Vagina (tissue), 2 donors: ENCODE measurements at regions not wholly inside any gene's neighbourhood (a gene's known extent, or its start where the extent isn't known, plus 50 kb on each side); places are given as distances from the start of the nearest gene placed in this dataset.

Experiments used
- DNase-seq, 2 donors: peaks; one replicate each; pipeline ENCODE4 v3.0.0-alpha.2; 2017; ENCODE audit errors: extremely low spot score in 2 of 2
- H3K27ac ChIP-seq: fragments of 200-600 bp; sonication (generic); one replicate; pipeline ENCODE4 v1.5.1; 2019
- H3K27me3 ChIP-seq: fragments of 200-600 bp; sonication (generic); one replicate; pipeline ENCODE4 v1.5.1; 2019
- H3K36me3 ChIP-seq, 2 donors: fragments of 200-600 bp; sonication (generic); one replicate each; pipeline ENCODE4 v1.5.1; 2017 to 2019
- H3K4me1 ChIP-seq: fragments of 200-600 bp; sonication (generic); one replicate; pipeline ENCODE4 v1.5.1; 2019
- H3K4me3 ChIP-seq, 2 donors: fragments of 200-600 bp; sonication (generic); 1 replicate in 1 of 2; 2 replicates in 1 of 2; pipeline ENCODE4 v1.5.1; 2016 to 2019
- H3K9me3 ChIP-seq: fragments of 200-600 bp; sonication (generic); one replicate; pipeline ENCODE4 v1.5.1; 2019
- CTCF ChIP-seq, 3 experiments: fragments of 450-650 bp in 2 of 3; fragments of 200-600 bp in 1 of 3; sonication (generic) in 1 of 3; IDR thresholded peaks; one replicate each; pipeline ENCODE4 v1.5.1; 2017 to 2019; ENCODE audit warnings: antibody characterized with exemption in 3 of 3, mild to moderate bottlenecking in 2 of 3, moderate library complexity in 2 of 3
- POLR2A ChIP-seq, 2 donors: fragments of 450-650 bp; IDR thresholded peaks; one replicate each; pipeline ENCODE4 v1.6.1; 2017; ENCODE audit warnings: antibody characterized with exemption in 2 of 2, mild to moderate bottlenecking in 2 of 2, moderate library complexity in 2 of 2
- POLR2AphosphoS5 ChIP-seq, 2 donors: sonication (generic); formaldehyde crosslinking; IDR thresholded peaks; one replicate each; pipeline ENCODE4 v1.9.0; 2017; ENCODE audit warnings: antibody characterized with exemption in 2 of 2, mild to moderate bottlenecking in 2 of 2, low read depth in 1 of 2; ENCODE audit not compliant: insufficient read depth in 1 of 2
- intact Hi-C: fragments of 100-400 bp; cut with DNase I; formaldehyde crosslinking; loops from one replicate; pipeline ENCODE4 v1.15.1; 2023

- intact Hi-C loops = no loop called here
- H3K9me3 ChIP-seq = no peaks in the 10 kb centered on the region
- H3K4me1 ChIP-seq = no peaks in the 10 kb centered on the region
- no peak overlapping the region for H3K27ac ChIP-seq
- no peak for DNase-seq
- H3K36me3 ChIP-seq = no peaks in the 10 kb centered on the region
- TF ChIP-seq POLR2AphosphoS5 (IDR thresholded peaks at IDR 0.05; ENCODE audit: insufficient read depth in 1 of 2, low read depth in 1 of 2) (no peak), CTCF (IDR thresholded peaks at IDR 0.05) (no peak), POLR2A (IDR thresholded peaks at IDR 0.05) (no peak)
- H3K4me3 ChIP-seq = no peak overlapping the region
- H3K27me3 ChIP-seq = no peaks in the 10 kb centered on the region
Observed at GRCh38 chr5:91272858-91273257, 110.3 kb downstream of the ARRDC3 start.

- Histone ChIP-seq H3K4me1 (no peaks in the 10 kb centered on the region), H3K36me3 (no peaks in the 10 kb centered on the region), H3K4me3 (no peak overlapping the region), H3K9me3 (no peaks in the 10 kb centered on the region), H3K27ac (no peak overlapping the region), H3K27me3 (no peaks in the 10 kb centered on the region)
- TF ChIP-seq POLR2AphosphoS5 (IDR thresholded peaks at IDR 0.05; ENCODE audit: insufficient read depth in 1 of 2, low read depth in 1 of 2) = no peak
- no peak for TF ChIP-seq POLR2A (IDR thresholded peaks at IDR 0.05)
- TF ChIP-seq CTCF (IDR thresholded peaks at IDR 0.05) = no peak
- no peak for DNase-seq
- intact Hi-C loops = no loop called here
Observed at GRCh38 chr5:91271999-91272398, 111.1 kb downstream of the ARRDC3 start.

GRCh38 chr5:91269198-91269597 is 113.9 kb downstream of the ARRDC3 start:
- Histone ChIP-seq H3K27me3 (no peaks in the 10 kb centered on the region), H3K27ac (no peak overlapping the region), H3K4me1 (no peaks in the 10 kb centered on the region), H3K4me3 (no peak overlapping the region), H3K36me3 (no peaks in the 10 kb centered on the region), H3K9me3 (no peaks in the 10 kb centered on the region)
- intact Hi-C loops = no loop called here
- no peak for TF ChIP-seq POLR2A (IDR thresholded peaks at IDR 0.05)
- TF ChIP-seq CTCF (IDR thresholded peaks at IDR 0.05) = no peak
- TF ChIP-seq POLR2AphosphoS5 (IDR thresholded peaks at IDR 0.05; ENCODE audit: insufficient read depth in 1 of 2, low read depth in 1 of 2) = no peak
- DNase-seq = no peak

GRCh38 chr5:91266184-91266705 is 116.9 kb downstream of the ARRDC3 start:
- intact Hi-C loops = no loop called here
- Histone ChIP-seq H3K9me3 (no peaks in the 10 kb centered on the region), H3K36me3 (no peaks in the 10 kb centered on the region), H3K4me3 (no peak overlapping the region), H3K4me1 (no peaks in the 10 kb centered on the region), H3K27me3 (no peaks in the 10 kb centered on the region), H3K27ac (no peak overlapping the region)
- peak in 1 of 3 experiments; percentile 11 for TF ChIP-seq CTCF (IDR thresholded peaks at IDR 0.05)
- no peak for TF ChIP-seq POLR2AphosphoS5 (IDR thresholded peaks at IDR 0.05; ENCODE audit: insufficient read depth in 1 of 2, low read depth in 1 of 2)
- no peak for TF ChIP-seq POLR2A (IDR thresholded peaks at IDR 0.05)
- no peak for DNase-seq

GRCh38 chr5:91264311-91265051 is 118.6 kb downstream of the ARRDC3 start:
- intact Hi-C loops = no loop called here

More at GRCh38 chr5:91264311-91265051, 118.6 kb downstream of the ARRDC3 start:
- no peaks in the 10 kb centered on the region for H3K9me3 ChIP-seq
- no peak overlapping the region for H3K4me3 ChIP-seq
- no peaks in the 10 kb centered on the region for H3K36me3 ChIP-seq
- no peaks in the 10 kb centered on the region for H3K4me1 ChIP-seq
- DNase-seq = no peak
- no peak for TF ChIP-seq POLR2AphosphoS5 (IDR thresholded peaks at IDR 0.05; ENCODE audit: insufficient read depth in 1 of 2, low read depth in 1 of 2)
- no peak for TF ChIP-seq POLR2A (IDR thresholded peaks at IDR 0.05)
- TF ChIP-seq CTCF (IDR thresholded peaks at IDR 0.05) = no peak
- no peaks in the 10 kb centered on the region for H3K27me3 ChIP-seq
- H3K27ac ChIP-seq = no peak overlapping the region
